ENCODE measurements at regions not wholly inside any gene's neighbourhood (a gene's known extent, or its start where the extent isn't known, plus 50 kb on each side); places are given as distances from the start of the nearest gene placed in this dataset.

DNA sequence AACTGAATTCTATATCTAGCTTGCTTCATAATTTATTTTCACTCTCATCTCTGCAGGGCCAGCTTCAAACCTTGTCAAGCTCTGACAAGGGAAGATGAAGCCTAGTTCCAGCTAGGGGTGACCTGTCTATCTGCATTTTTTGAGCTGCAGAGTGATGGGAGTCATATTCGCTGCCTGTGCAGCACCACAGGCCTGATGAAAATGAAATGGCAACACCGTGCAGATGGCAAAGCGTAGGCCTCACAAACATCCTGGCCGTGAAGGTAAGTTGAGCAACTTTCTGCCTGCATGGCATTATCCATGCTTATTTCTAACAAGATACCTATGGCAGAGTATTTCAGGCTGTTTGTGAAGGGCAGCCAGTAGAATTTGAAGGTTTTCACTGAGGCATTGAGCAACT is 86.4 kb upstream of the C1QTNF9B start:
- no peaks in the 10 kb centered on the region for H3K27me3 Mint-ChIP-seq (ENCODE audit: low read depth, unreplicated experiment)
- H3K4me3 ChIP-seq (ENCODE audit: insufficient read depth, low read depth, low read length): no peak overlapping the region
- H4K20me1 ChIP-seq (ENCODE audit: insufficient read depth, low read length): no peaks in the 10 kb centered on the region
- peaks cover 5% of the 10 kb centered on the region for H3K4me1 ChIP-seq (ENCODE audit: insufficient read depth, low read length)
- no peaks in the 10 kb centered on the region for H3K36me3 ChIP-seq (ENCODE audit: insufficient read depth, low read length)
- H2AFZ ChIP-seq (ENCODE audit: low read depth, low read length): no peak overlapping the region
- no peak overlapping the region for H3K4me3 Mint-ChIP-seq (ENCODE audit: unreplicated experiment)
- no peak overlapping the region for H3K4me2 ChIP-seq (ENCODE audit: low read length)
- peaks cover 8% of the 10 kb centered on the region for H3K27me3 ChIP-seq (ENCODE audit: insufficient read depth, low read length)
- no peak for TF ChIP-seq EZH2 (IDR thresholded peaks at IDR 0.05; ENCODE audit: insufficient read depth, low read length)
- TF ChIP-seq, protein P1, sequence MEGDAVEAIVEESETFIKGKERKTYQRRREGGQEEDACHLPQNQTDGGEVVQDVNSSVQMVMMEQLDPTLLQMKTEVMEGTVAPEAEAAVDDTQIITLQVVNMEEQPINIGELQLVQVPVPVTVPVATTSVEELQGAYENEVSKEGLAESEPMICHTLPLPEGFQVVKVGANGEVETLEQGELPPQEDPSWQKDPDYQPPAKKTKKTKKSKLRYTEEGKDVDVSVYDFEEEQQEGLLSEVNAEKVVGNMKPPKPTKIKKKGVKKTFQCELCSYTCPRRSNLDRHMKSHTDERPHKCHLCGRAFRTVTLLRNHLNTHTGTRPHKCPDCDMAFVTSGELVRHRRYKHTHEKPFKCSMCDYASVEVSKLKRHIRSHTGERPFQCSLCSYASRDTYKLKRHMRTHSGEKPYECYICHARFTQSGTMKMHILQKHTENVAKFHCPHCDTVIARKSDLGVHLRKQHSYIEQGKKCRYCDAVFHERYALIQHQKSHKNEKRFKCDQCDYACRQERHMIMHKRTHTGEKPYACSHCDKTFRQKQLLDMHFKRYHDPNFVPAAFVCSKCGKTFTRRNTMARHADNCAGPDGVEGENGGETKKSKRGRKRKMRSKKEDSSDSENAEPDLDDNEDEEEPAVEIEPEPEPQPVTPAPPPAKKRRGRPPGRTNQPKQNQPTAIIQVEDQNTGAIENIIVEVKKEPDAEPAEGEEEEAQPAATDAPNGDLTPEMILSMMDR (IDR thresholded peaks at IDR 0.05; ENCODE audit: insufficient read depth, low read depth, low read length): no peak
- peaks cover 16% of the 10 kb centered on the region for H3K36me3 Mint-ChIP-seq (ENCODE audit: low read depth, unreplicated experiment)
- DNase-seq (ENCODE audit: low read depth) (no peak), FAIRE-seq (no peak)
- no peak overlapping the region for H3K27ac Mint-ChIP-seq (ENCODE audit: unreplicated experiment)
- H3K9me3 ChIP-seq (ENCODE audit: insufficient read depth, low read depth, low read length): no peaks in the 10 kb centered on the region
- H3K9ac ChIP-seq (ENCODE audit: low read length): no peak overlapping the region
- H3K9me3 Mint-ChIP-seq (ENCODE audit: unreplicated experiment): no peaks in the 10 kb centered on the region
- no peaks in the 10 kb centered on the region for H3K79me2 ChIP-seq (ENCODE audit: insufficient read depth, low read length)
- peaks cover 14% of the 10 kb centered on the region for H3K4me1 Mint-ChIP-seq (ENCODE audit: low read depth, unreplicated experiment)
- H3K27ac ChIP-seq (ENCODE audit: low read depth, low read length): no peak overlapping the region

DNA sequence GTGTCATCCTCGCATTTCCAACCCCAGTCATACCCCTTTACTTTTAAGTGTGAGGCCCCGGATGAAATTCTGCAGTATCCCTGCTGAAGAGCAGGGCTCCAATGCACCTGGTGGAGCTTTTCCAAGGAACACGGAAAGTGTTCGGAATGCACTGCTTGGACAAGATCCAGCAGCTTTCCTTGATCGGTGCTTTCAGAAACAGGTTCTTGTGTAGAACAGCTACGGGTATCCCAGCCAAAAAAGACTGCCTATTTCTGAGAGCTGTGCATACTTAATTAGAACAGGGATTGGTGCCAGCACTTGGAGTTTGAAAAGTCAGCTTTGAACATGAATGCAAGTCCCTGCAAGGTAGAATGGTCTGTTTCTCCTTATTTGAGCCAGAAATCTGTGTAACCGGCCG is 87.2 kb upstream of the C1QTNF9B start:
- Mint-ChIP-seq H3K9me3 (ENCODE audit: unreplicated experiment) (no peaks in the 10 kb centered on the region), H3K4me1 (ENCODE audit: low read depth, unreplicated experiment) (peaks cover 18% of the 10 kb centered on the region), H3K36me3 (ENCODE audit: low read depth, unreplicated experiment) (peaks cover 16% of the 10 kb centered on the region), H3K27me3 (ENCODE audit: low read depth, unreplicated experiment) (no peaks in the 10 kb centered on the region), H3K27ac (ENCODE audit: unreplicated experiment) (no peak overlapping the region), H3K4me3 (ENCODE audit: unreplicated experiment) (no peak overlapping the region)
- H3K27me3 ChIP-seq (ENCODE audit: insufficient read depth, low read length): peaks cover 8% of the 10 kb centered on the region
- H3K4me3 ChIP-seq (ENCODE audit: insufficient read depth, low read depth, low read length): no peak overlapping the region
- FAIRE-seq (no peak), DNase-seq (ENCODE audit: low read depth) (peak; percentile 50)
- H2AFZ ChIP-seq (ENCODE audit: low read depth, low read length): no peak overlapping the region
- no peaks in the 10 kb centered on the region for H3K79me2 ChIP-seq (ENCODE audit: insufficient read depth, low read length)
- H3K4me2 ChIP-seq (ENCODE audit: low read length): no peak overlapping the region
- no peak overlapping the region for H3K9ac ChIP-seq (ENCODE audit: low read length)
- no peak overlapping the region for H3K27ac ChIP-seq (ENCODE audit: low read depth, low read length)
- H3K9me3 ChIP-seq (ENCODE audit: insufficient read depth, low read depth, low read length): no peaks in the 10 kb centered on the region
- no peak for TF ChIP-seq EZH2 (IDR thresholded peaks at IDR 0.05; ENCODE audit: insufficient read depth, low read length)
- H3K36me3 ChIP-seq (ENCODE audit: insufficient read depth, low read length): no peaks in the 10 kb centered on the region
- no peaks in the 10 kb centered on the region for H4K20me1 ChIP-seq (ENCODE audit: insufficient read depth, low read length)
- H3K4me1 ChIP-seq (ENCODE audit: insufficient read depth, low read length): peaks cover 5% of the 10 kb centered on the region

DNA sequence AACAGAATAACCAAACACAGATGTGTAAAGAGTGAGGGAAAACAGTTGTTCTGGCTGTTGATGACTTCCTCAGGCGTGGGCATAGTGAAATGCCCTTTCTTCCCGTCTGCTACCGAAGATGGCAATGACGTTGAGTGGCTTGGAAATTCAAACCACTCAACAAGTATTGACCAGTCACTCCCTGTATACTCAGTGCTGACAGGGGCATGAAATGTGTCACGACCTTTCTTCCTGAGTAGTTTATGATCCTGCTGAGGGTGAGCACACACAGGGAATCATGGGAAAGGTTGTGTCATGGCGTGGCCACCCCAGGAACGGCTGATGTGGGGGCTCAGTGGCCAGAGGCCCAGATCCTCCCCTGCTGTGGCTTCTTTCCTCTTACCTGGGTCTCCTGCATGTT is 87.8 kb upstream of the C1QTNF9B start:
- Mint-ChIP-seq H3K36me3 (ENCODE audit: low read depth, unreplicated experiment) (peaks cover 18% of the 10 kb centered on the region), H3K27me3 (ENCODE audit: low read depth, unreplicated experiment) (no peaks in the 10 kb centered on the region), H3K27ac (ENCODE audit: unreplicated experiment) (no peak overlapping the region), H3K9me3 (ENCODE audit: unreplicated experiment) (no peaks in the 10 kb centered on the region), H3K4me1 (ENCODE audit: low read depth, unreplicated experiment) (peaks cover 18% of the 10 kb centered on the region), H3K4me3 (ENCODE audit: unreplicated experiment) (no peak overlapping the region)
- TF ChIP-seq, protein P1 (IDR thresholded peaks at IDR 0.05; ENCODE audit: insufficient read depth, low read depth, low read length): no peak
- TF ChIP-seq EZH2 (IDR thresholded peaks at IDR 0.05; ENCODE audit: insufficient read depth, low read length): no peak
- Histone ChIP-seq H3K27ac (ENCODE audit: low read depth, low read length) (no peak overlapping the region), H3K4me3 (ENCODE audit: insufficient read depth, low read depth, low read length) (no peak overlapping the region), H3K79me2 (ENCODE audit: insufficient read depth, low read length) (no peaks in the 10 kb centered on the region), H4K20me1 (ENCODE audit: insufficient read depth, low read length) (no peaks in the 10 kb centered on the region), H3K9ac (ENCODE audit: low read length) (no peak overlapping the region), H3K4me1 (ENCODE audit: insufficient read depth, low read length) (peaks cover 5% of the 10 kb centered on the region), H3K27me3 (ENCODE audit: insufficient read depth, low read length) (peaks cover 8% of the 10 kb centered on the region), H3K36me3 (ENCODE audit: insufficient read depth, low read length) (no peaks in the 10 kb centered on the region), H2AFZ (ENCODE audit: low read depth, low read length) (no peak overlapping the region), H3K9me3 (ENCODE audit: insufficient read depth, low read depth, low read length) (no peaks in the 10 kb centered on the region), H3K4me2 (ENCODE audit: low read length) (no peak overlapping the region)
- FAIRE-seq: no peak
- DNase-seq (ENCODE audit: low read depth): no peak

Data from astrocyte (in vitro differentiated cells and primary cell).